BE2C (cell line): ENCODE measurements at regions not wholly inside any gene's neighbourhood (a gene's known extent, or its start where the extent isn't known, plus 50 kb on each side); places are given as distances from the start of the nearest gene placed in this dataset.
"Not testable (repeated sequence)": the region's sequence is repeated elsewhere in the genome, so short reads cannot be mapped to it uniquely, and the experiment has no call there.

Experiments
- DNase-seq: peaks from one replicate; pipeline ENCODE4 v3.0.0-alpha.2; 2020
- H3K27me3 ChIP-seq: fragments of 250-450 bp; sonication (Bioruptor Pico); 2 replicates; pipeline ENCODE4 v1.5.1; 2020; ENCODE audit warnings: mild to moderate bottlenecking
- H3K36me3 ChIP-seq: fragments of 250-450 bp; sonication (Bioruptor Pico); 2 replicates; pipeline ENCODE4 v1.5.1; 2020; ENCODE audit warnings: mild to moderate bottlenecking
- H3K4me1 ChIP-seq: fragments of 250-450 bp; sonication (Bioruptor Pico); 2 replicates; pipeline ENCODE4 v1.5.1; 2020
- H3K4me3 ChIP-seq: 2 replicates; pipeline ENCODE4 v1.5.1; 2011; ENCODE audit warnings: low read depth, low read length
- H3K9me3 ChIP-seq: fragments of 250-450 bp; sonication (Bioruptor Pico); 2 replicates; pipeline ENCODE4 v1.5.1; 2020
- CTCF ChIP-seq: IDR thresholded peaks from 2 replicates; pipeline ENCODE4 v1.5.1; 2012; ENCODE audit warnings: mild to moderate bottlenecking, low read depth, low read length

- no peaks in the 10 kb centered on the region for H3K4me1 ChIP-seq
- H3K4me3 ChIP-seq = no peak overlapping the region
- H3K9me3 ChIP-seq = no peaks in the 10 kb centered on the region; the same call in 1 of the 2 replicates
- no peaks in the 10 kb centered on the region for H3K36me3 ChIP-seq
- H3K27me3 ChIP-seq = peaks cover 2% of the 10 kb centered on the region; the same call in 1 of the 2 replicates
- no peak for DNase-seq
- no peak for TF ChIP-seq CTCF
Observed at GRCh38 chr6:998551-998950, 305.6 kb upstream of the EXOC2 start.

GRCh38 chr6:996271-996852, 303.4 kb upstream of the EXOC2 start:
- TF ChIP-seq CTCF = no peak
- no peaks in the 10 kb centered on the region for H3K4me1 ChIP-seq
- no peaks in the 10 kb centered on the region; the same call in 1 of the 2 replicates for H3K9me3 ChIP-seq
- peaks cover 2% of the 10 kb centered on the region; the same call in 1 of the 2 replicates for H3K27me3 ChIP-seq
- DNase-seq = no peak
- H3K36me3 ChIP-seq = no peaks in the 10 kb centered on the region
- no peak overlapping the region for H3K4me3 ChIP-seq

- Histone ChIP-seq H3K27me3 (no peaks in the 10 kb centered on the region), H3K9me3 (no peaks in the 10 kb centered on the region), H3K4me1 (no peaks in the 10 kb centered on the region), H3K36me3 (no peaks in the 10 kb centered on the region), H3K4me3 (no peak overlapping the region)
- DNase-seq = no peak
- no peak for TF ChIP-seq CTCF
Observed at GRCh38 chr6:991192-991591, 298.3 kb upstream of the EXOC2 start.

GRCh38 chr6:984031-984430, 291.1 kb upstream of the EXOC2 start:
- no peak for DNase-seq
- Histone ChIP-seq H3K9me3 (no peaks in the 10 kb centered on the region; the same call in 1 of the 2 replicates), H3K27me3 (no peaks in the 10 kb centered on the region), H3K36me3 (no peaks in the 10 kb centered on the region), H3K4me1 (no peaks in the 10 kb centered on the region), H3K4me3 (no peak overlapping the region)
- TF ChIP-seq CTCF = no peak

GRCh38 chr6:978937-979685, 286.2 kb upstream of the EXOC2 start:
- no peaks in the 10 kb centered on the region for H3K36me3 ChIP-seq
- H3K4me1 ChIP-seq = no peaks in the 10 kb centered on the region
- no peak for TF ChIP-seq CTCF
- H3K4me3 ChIP-seq = no peak overlapping the region
- no peaks in the 10 kb centered on the region for H3K9me3 ChIP-seq
- DNase-seq = no peak
- no peaks in the 10 kb centered on the region for H3K27me3 ChIP-seq

- not testable (repeated sequence) for H3K9me3 ChIP-seq, H3K4me1 ChIP-seq, H3K4me3 ChIP-seq, H3K27me3 ChIP-seq, H3K36me3 ChIP-seq, DNase-seq
Observed at GRCh38 chr6:977226-977625, 284.3 kb upstream of the EXOC2 start.
